HEK293T (cell line): ENCODE measurements at regions not wholly inside any gene's neighbourhood (a gene's known extent, or its start where the extent isn't known, plus 50 kb on each side); places are given as distances from the start of the nearest gene placed in this dataset.

ENCODE experiments used
- ARNT ChIP-seq: fragments of 450-650 bp; IDR thresholded peaks from 2 replicates; pipeline ENCODE4 v1.6.1; 2017; ENCODE audit warnings: mild to moderate bottlenecking
- ELF4 ChIP-seq: fragments of 450-650 bp; IDR thresholded peaks from 2 replicates; pipeline ENCODE4 v1.6.1; 2017; ENCODE audit warnings: antibody characterized with exemption
- FOXK2 ChIP-seq: fragments of 450-650 bp; IDR thresholded peaks from 2 replicates; pipeline ENCODE4 v1.6.1; 2016; ENCODE audit warnings: mild to moderate bottlenecking
- HDGF ChIP-seq: fragments of 450-650 bp; IDR thresholded peaks from 2 replicates; pipeline ENCODE4 v1.6.1; 2017; ENCODE audit warnings: antibody characterized with exemption, borderline replicate concordance
- SUZ12 ChIP-seq: fragments of 450-650 bp; IDR thresholded peaks from 2 replicates; pipeline ENCODE4 v1.6.1; 2016; ENCODE audit warnings: mild to moderate bottlenecking
- ZNF384 ChIP-seq: fragments of 450-650 bp; IDR thresholded peaks from 2 replicates; pipeline ENCODE4 v1.6.1; 2016

GRCh38 chr15:29528276-29528675 lies 258.7 kb upstream of the NSMCE3 start:
- TF ChIP-seq ZNF384 (no peak), FOXK2 (no peak), ELF4 (no peak), ARNT (no peak), SUZ12 (no peak), HDGF (no peak)
